AG04449 (cell line): ENCODE measurements at regions not wholly inside any gene's neighbourhood (a gene's known extent, or its start where the extent isn't known, plus 50 kb on each side); places are given as distances from the start of the nearest gene placed in this dataset.
"Not testable (repeated sequence)": the region's sequence is repeated elsewhere in the genome, so short reads cannot be mapped to it uniquely, and the experiment has no call there.

ENCODE experiments used
- CTCF ChIA-PET: fragments of 350-600 bp; formaldehyde crosslinking; extraction: SDS; loops from one replicate; lab custom pipeline; 2021; ENCODE audit warnings: antibody characterized with exemption; lab: Yijun Ruan, JAX
- POLR2A ChIA-PET: fragments of 400-600, 350-600 bp; formaldehyde crosslinking; extraction: SDS; loops from one replicate; lab custom pipeline; 2020; ENCODE audit warnings: antibody characterized with exemption, inconsistent platforms; lab: Yijun Ruan, JAX
- DNase-seq: peaks from one replicate; pipeline ENCODE4 v3.0.0-alpha.2; 2010; ENCODE audit warnings: low read depth, low spot score
- H3K4me3 ChIP-seq: 2 replicates; pipeline ENCODE4 v1.5.1; 2011; ENCODE audit warnings: low read depth, mild to moderate bottlenecking, control low read depth, low read length
- CTCF ChIP-seq: IDR thresholded peaks from one replicate; pipeline ENCODE4 v1.5.1; 2011; ENCODE audit warnings: mild to moderate bottlenecking, moderate library complexity, low read length, control low read depth, inconsistent platforms; ENCODE audit not compliant: insufficient read depth; ENCODE audit errors: missing control alignments

GRCh38 chr11:79617561-79617960, 176.7 kb upstream of the TENM4 start:
- CTCF ChIA-PET = no interaction called here
- no peak for TF ChIP-seq CTCF
- POLR2A ChIA-PET = no interaction called here
- no peak for DNase-seq
- no peak overlapping the region for H3K4me3 ChIP-seq

- H3K4me3 ChIP-seq = no peak overlapping the region
- CTCF ChIA-PET = no interaction called here
- no peak for DNase-seq
- no peak for TF ChIP-seq CTCF
- POLR2A ChIA-PET = no interaction called here
These were observed 175.6 kb upstream of the TENM4 start for GRCh38 chr11:79616392-79616851.

GRCh38 chr11:79615425-79615824, 174.6 kb upstream of the TENM4 start:
- ChIA-PET CTCF (no interaction called here), POLR2A (no interaction called here)
- DNase-seq = no peak
- H3K4me3 ChIP-seq = no peak overlapping the region
- TF ChIP-seq CTCF = no peak

- no peak overlapping the region for H3K4me3 ChIP-seq
- ChIA-PET CTCF (no interaction called here), POLR2A (no interaction called here)
- DNase-seq = no peak
- TF ChIP-seq CTCF = no peak
These were observed 169.8 kb upstream of the TENM4 start for GRCh38 chr11:79610678-79611077.

- CTCF ChIA-PET = no interaction called here
- DNase-seq = no peak
- POLR2A ChIA-PET = no interaction called here
- TF ChIP-seq CTCF = no peak
- no peak overlapping the region for H3K4me3 ChIP-seq
These were observed 169.3 kb upstream of the TENM4 start for GRCh38 chr11:79610139-79610538.

- TF ChIP-seq CTCF = no peak
- ChIA-PET POLR2A (no interaction called here), CTCF (no interaction called here)
- no peak overlapping the region for H3K4me3 ChIP-seq
- no peak for DNase-seq
These were observed 168.7 kb upstream of the TENM4 start for GRCh38 chr11:79609511-79609910.

GRCh38 chr11:79606461-79606860, 165.6 kb upstream of the TENM4 start:
- CTCF ChIA-PET = not testable (repeated sequence)

More at GRCh38 chr11:79606461-79606860, 165.6 kb upstream of the TENM4 start:
- DNase-seq, POLR2A ChIA-PET, H3K4me3 ChIP-seq: not testable (repeated sequence)
